ENCODE measurements at regions not wholly inside any gene's neighbourhood (a gene's known extent, or its start where the extent isn't known, plus 50 kb on each side); places are given as distances from the start of the nearest gene placed in this dataset.

- Histone ChIP-seq H3K9me3 (no peaks in the 10 kb centered on the region), H3K4me1 (ENCODE audit: control insufficient read depth in 1 of 2, low read depth in 2 of 2) (peaks cover 0 to 14% of the 10 kb centered on the region in 2 donors), H3K4me3 (no peak overlapping the region), H3K27me3 (replicated peaks; ENCODE audit: insufficient read depth) (no peaks in the 10 kb centered on the region), H3K36me3 (no peaks in the 10 kb centered on the region), H3K27ac (no peak overlapping the region)
- DNase-seq (ENCODE audit: low spot score) (no peak), ATAC-seq (ENCODE audit: insufficient number of reproducible peaks, low FRiP score, low read depth) (no peak)
- no peak for TF ChIP-seq CTCF (IDR thresholded peaks at IDR 0.05)
Observed at GRCh38 chr5:56715986-56716385, 99.4 kb upstream of the MAP3K1 start.

- no peaks in the 10 kb centered on the region for H3K9me3 ChIP-seq
- no peak for TF ChIP-seq CTCF (IDR thresholded peaks at IDR 0.05)
- no peak overlapping the region for H3K4me3 ChIP-seq
- H3K4me1 ChIP-seq (ENCODE audit: control insufficient read depth in 1 of 2, low read depth in 2 of 2), result peaks cover 0 to 14% of the 10 kb centered on the region in 2 donors
- DNase-seq (ENCODE audit: low spot score) (no peak), ATAC-seq (ENCODE audit: insufficient number of reproducible peaks, low FRiP score, low read depth) (no peak)
- H3K27ac ChIP-seq, result no peak overlapping the region
- H3K27me3 ChIP-seq (replicated peaks; ENCODE audit: insufficient read depth), result no peaks in the 10 kb centered on the region
- H3K36me3 ChIP-seq, result no peaks in the 10 kb centered on the region
Observed at GRCh38 chr5:56712895-56713591, 102.3 kb upstream of the MAP3K1 start.

- Histone ChIP-seq H3K27me3 (replicated peaks; ENCODE audit: insufficient read depth) (no peaks in the 10 kb centered on the region), H3K9me3 (no peaks in the 10 kb centered on the region), H3K4me1 (ENCODE audit: control insufficient read depth in 1 of 2, low read depth in 2 of 2) (no peaks in the 10 kb centered on the region), H3K4me3 (no peak overlapping the region), H3K27ac (no peak overlapping the region), H3K36me3 (no peaks in the 10 kb centered on the region)
- DNase-seq (ENCODE audit: low spot score) (no peak), ATAC-seq (ENCODE audit: insufficient number of reproducible peaks, low FRiP score, low read depth) (no peak)
- TF ChIP-seq CTCF (IDR thresholded peaks at IDR 0.05), result no peak
Observed at GRCh38 chr5:56710826-56711590, 104.3 kb upstream of the MAP3K1 start.

- H3K4me3 ChIP-seq, result no peak overlapping the region
- H3K9me3 ChIP-seq, result no peaks in the 10 kb centered on the region
Observed at GRCh38 chr5:56706504-56706903, 108.8 kb upstream of the MAP3K1 start.

More at GRCh38 chr5:56706504-56706903, 108.8 kb upstream of the MAP3K1 start:
- no peak overlapping the region for H3K27ac ChIP-seq
- no peaks in the 10 kb centered on the region for H3K27me3 ChIP-seq (replicated peaks; ENCODE audit: insufficient read depth)
- DNase-seq (ENCODE audit: low spot score) (no peak), ATAC-seq (ENCODE audit: insufficient number of reproducible peaks, low FRiP score, low read depth) (no peak)
- no peaks in the 10 kb centered on the region for H3K36me3 ChIP-seq
- no peaks in the 10 kb centered on the region for H3K4me1 ChIP-seq (ENCODE audit: control insufficient read depth in 1 of 2, low read depth in 2 of 2)
- no peak for TF ChIP-seq CTCF (IDR thresholded peaks at IDR 0.05)

Measured in thoracic aorta (tissue), 2 donors.